C4-2B (cell line): ENCODE measurements at regions not wholly inside any gene's neighbourhood (a gene's known extent, or its start where the extent isn't known, plus 50 kb on each side); places are given as distances from the start of the nearest gene placed in this dataset.

ENCODE experiments used
- ZFX ChIP-seq: fragments of 450-650 bp; IDR thresholded peaks from 2 replicates; pipeline ENCODE4 v1.6.1; 2017
- TF ChIP-seq, protein P1 (sequence below): fragments of 450-650 bp; conservative IDR thresholded peaks from 2 replicates; pipeline ENCODE4 v1.5.1; 2017; ENCODE audit warnings: mild to moderate bottlenecking

DNA sequence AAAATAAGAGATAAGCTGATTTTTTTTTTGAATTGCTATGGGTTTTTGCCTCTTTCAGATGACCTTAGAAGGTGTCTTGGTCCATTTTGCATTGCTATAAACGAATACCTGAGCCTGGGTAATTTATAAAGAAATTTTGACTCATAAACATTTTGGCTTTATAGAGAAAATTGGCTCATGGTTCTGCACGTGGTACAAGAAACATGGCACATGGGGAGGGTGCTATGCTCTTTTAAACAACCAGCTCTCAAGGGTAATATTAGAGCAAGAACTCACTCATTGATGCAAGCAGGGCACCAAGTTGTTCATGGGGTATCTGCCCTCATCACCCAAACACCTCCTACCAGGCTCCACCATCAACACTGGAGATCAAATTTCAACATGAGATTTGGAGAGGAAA is 408.8 kb downstream of the NUP35 start:
- TF ChIP-seq ZFX: no peak
- TF ChIP-seq, protein P1, sequence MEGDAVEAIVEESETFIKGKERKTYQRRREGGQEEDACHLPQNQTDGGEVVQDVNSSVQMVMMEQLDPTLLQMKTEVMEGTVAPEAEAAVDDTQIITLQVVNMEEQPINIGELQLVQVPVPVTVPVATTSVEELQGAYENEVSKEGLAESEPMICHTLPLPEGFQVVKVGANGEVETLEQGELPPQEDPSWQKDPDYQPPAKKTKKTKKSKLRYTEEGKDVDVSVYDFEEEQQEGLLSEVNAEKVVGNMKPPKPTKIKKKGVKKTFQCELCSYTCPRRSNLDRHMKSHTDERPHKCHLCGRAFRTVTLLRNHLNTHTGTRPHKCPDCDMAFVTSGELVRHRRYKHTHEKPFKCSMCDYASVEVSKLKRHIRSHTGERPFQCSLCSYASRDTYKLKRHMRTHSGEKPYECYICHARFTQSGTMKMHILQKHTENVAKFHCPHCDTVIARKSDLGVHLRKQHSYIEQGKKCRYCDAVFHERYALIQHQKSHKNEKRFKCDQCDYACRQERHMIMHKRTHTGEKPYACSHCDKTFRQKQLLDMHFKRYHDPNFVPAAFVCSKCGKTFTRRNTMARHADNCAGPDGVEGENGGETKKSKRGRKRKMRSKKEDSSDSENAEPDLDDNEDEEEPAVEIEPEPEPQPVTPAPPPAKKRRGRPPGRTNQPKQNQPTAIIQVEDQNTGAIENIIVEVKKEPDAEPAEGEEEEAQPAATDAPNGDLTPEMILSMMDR: no peak
